ENCODE measurements at regions not wholly inside any gene's neighbourhood (a gene's known extent, or its start where the extent isn't known, plus 50 kb on each side); places are given as distances from the start of the nearest gene placed in this dataset.
A peak's percentile ranks its signal among the peaks of the same experiment; 100 is the strongest.

GRCh38 chrX:80266287-80266686, 154.0 kb upstream of the TENT5D start:
- Mint-ChIP-seq H3K27me3 (no peaks in the 10 kb centered on the region), H3K4me3 (no peak overlapping the region), H3K27ac (no peak overlapping the region), H3K9me3 (no peaks in the 10 kb centered on the region), H3K4me1 (ENCODE audit: low read depth) (no peaks in the 10 kb centered on the region), H3K36me3 (ENCODE audit: low read depth) (no peaks in the 10 kb centered on the region)

DNA sequence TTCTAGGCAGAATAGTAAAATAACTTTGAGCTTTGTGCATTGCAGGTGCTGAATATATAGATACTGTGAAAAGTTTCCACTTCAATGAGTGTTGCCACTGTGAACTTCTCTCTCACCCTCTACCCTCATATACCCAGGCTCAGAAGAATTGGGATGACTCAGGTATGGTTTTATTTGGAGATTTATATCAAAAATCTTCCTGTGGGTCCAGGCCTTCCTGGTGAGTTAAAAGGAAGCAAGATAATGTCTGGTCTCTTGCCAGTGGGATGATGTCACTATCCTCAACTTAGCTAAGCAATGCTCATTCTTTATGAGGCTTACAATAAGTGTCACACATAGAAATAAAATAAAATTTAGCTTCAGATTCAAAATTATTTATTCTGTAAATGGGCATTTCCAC, 153.3 kb upstream of the TENT5D start:
- H3K9me3 Mint-ChIP-seq = no peaks in the 10 kb centered on the region
- H3K27me3 Mint-ChIP-seq = no peaks in the 10 kb centered on the region
- H3K4me1 Mint-ChIP-seq (ENCODE audit: low read depth) = no peaks in the 10 kb centered on the region
- no peak overlapping the region for H3K4me3 Mint-ChIP-seq
- H3K36me3 Mint-ChIP-seq (ENCODE audit: low read depth) = no peaks in the 10 kb centered on the region
- no peak overlapping the region for H3K27ac Mint-ChIP-seq

DNA sequence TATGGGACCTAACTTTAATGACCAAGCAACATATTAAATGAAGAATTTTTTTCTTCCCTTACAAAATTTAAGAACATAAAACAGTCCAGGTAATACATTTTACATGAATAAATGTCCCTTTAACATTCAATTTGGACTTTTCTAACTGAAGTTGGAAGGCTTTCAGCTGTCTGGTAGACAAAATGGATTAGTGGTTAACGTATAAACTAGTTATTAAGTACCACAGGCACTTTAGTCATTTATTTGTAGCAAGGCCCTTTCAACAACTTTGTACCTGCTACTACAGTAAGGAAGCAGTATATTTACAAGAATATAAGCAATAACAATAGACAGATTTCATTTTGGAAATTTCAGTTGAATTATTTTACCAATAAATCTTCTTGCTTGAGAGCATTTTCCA, 152.5 kb upstream of the TENT5D start:
- Mint-ChIP-seq H3K27me3 (no peaks in the 10 kb centered on the region), H3K36me3 (ENCODE audit: low read depth) (no peaks in the 10 kb centered on the region), H3K4me1 (ENCODE audit: low read depth) (no peaks in the 10 kb centered on the region), H3K27ac (no peak overlapping the region), H3K4me3 (no peak overlapping the region), H3K9me3 (no peaks in the 10 kb centered on the region)

GRCh38 chrX:80282535-80282934, 137.7 kb upstream of the TENT5D start:
- Mint-ChIP-seq H3K27me3 (no peaks in the 10 kb centered on the region), H3K4me1 (ENCODE audit: low read depth) (no peaks in the 10 kb centered on the region), H3K9me3 (no peaks in the 10 kb centered on the region), H3K36me3 (ENCODE audit: low read depth) (no peaks in the 10 kb centered on the region), H3K27ac (no peak overlapping the region), H3K4me3 (no peak overlapping the region)

DNA sequence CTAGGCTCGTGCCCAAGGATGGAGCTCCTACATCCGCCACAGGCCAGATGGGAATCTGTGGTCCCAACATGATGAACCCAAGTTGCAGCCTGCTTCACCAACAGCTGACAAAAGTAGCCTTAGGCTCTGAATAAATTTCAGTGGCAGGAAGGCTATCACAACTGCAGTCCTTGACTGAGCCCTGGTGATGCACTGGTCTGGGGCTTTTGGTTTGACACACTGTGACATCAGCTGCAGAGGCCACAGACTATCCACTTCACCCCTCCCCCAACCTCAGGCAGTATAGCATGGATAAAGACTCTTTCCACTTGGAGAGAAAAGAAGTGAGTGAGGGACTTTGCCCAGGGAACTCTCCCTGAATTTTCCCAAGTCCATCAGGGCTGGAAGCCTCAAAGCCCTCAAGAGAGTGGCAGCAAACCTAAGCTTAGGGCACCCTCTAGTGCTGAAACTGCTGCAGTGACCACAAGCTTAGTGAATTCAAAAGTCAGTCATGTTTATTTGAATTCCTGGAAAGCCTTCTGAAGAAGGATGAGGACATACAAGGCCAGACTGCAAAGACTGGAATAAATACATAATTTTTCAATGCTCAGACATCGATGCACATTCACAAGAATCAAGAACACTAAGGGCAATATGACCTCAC, 135.0 kb upstream of the TENT5D start:
- Mint-ChIP-seq H3K27ac (no peak overlapping the region), H3K27me3 (no peaks in the 10 kb centered on the region), H3K9me3 (no peaks in the 10 kb centered on the region), H3K4me3 (no peak overlapping the region), H3K4me1 (ENCODE audit: low read depth) (no peaks in the 10 kb centered on the region), H3K36me3 (ENCODE audit: low read depth) (no peaks in the 10 kb centered on the region)

- no peaks in the 10 kb centered on the region for H3K36me3 Mint-ChIP-seq (ENCODE audit: low read depth)
- H3K27ac Mint-ChIP-seq = no peak overlapping the region
- H3K9me3 Mint-ChIP-seq = no peaks in the 10 kb centered on the region
- no peaks in the 10 kb centered on the region for H3K4me1 Mint-ChIP-seq (ENCODE audit: low read depth)
- no peak overlapping the region for H3K4me3 Mint-ChIP-seq
- H3K27me3 Mint-ChIP-seq = no peaks in the 10 kb centered on the region
These were observed 129.4 kb upstream of the TENT5D start for GRCh38 chrX:80290834-80291233.

- no peak overlapping the region for H3K4me3 Mint-ChIP-seq
- no peaks in the 10 kb centered on the region for H3K9me3 Mint-ChIP-seq
- H3K27ac Mint-ChIP-seq = no peak overlapping the region
- no peaks in the 10 kb centered on the region for H3K27me3 Mint-ChIP-seq
- no peaks in the 10 kb centered on the region for H3K4me1 Mint-ChIP-seq (ENCODE audit: low read depth)
- no peaks in the 10 kb centered on the region for H3K36me3 Mint-ChIP-seq (ENCODE audit: low read depth)
These were observed 126.9 kb upstream of the TENT5D start for GRCh38 chrX:80293354-80293753.

DNA sequence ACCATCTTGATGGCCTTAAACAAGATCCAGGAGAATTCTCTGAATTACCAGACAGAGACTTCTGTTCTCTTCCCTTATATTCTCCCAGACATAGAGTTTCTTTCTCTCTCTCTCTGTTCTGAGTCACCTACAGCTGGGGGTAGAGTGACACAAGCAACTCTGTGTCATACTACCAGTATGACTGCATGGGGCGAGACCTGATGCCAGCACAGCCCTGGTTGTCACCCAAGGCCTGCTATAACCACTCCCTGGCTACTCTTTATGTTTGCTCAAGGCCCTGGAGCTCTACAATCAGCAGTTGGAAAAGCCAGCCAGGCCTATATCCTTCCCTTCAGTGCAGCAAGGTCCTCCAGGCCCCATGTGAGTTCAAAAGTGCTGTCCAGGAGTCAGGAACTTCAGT, 114.2 kb upstream of the TENT5D start:
- Mint-ChIP-seq H3K36me3 (ENCODE audit: low read depth) (no peaks in the 10 kb centered on the region), H3K9me3 (no peaks in the 10 kb centered on the region), H3K4me1 (ENCODE audit: low read depth) (no peaks in the 10 kb centered on the region), H3K4me3 (no peak overlapping the region), H3K27ac (no peak overlapping the region), H3K27me3 (no peaks in the 10 kb centered on the region)

DNA sequence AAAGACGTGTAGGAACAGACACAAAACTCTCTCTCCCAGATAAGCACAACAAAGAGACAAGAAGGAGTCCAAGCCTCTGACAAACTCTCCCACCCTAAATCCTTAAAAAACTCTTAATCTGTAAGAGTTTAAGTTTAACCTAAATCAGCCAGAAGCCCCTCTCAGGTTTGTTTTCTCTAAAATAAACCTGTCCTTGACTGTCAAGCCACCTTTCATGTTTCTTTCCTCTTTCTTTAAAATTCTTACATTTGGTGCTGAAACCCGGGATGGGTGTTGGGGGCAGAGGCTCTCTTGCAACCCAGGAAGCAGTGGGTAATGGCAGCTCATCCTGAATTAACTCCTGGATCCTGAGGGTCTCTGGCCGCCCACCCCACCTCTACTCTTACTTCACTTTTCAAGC, 107.8 kb upstream of the TENT5D start:
- H3K9me3 Mint-ChIP-seq = no peaks in the 10 kb centered on the region
- H3K36me3 Mint-ChIP-seq (ENCODE audit: low read depth) = no peaks in the 10 kb centered on the region

DNA sequence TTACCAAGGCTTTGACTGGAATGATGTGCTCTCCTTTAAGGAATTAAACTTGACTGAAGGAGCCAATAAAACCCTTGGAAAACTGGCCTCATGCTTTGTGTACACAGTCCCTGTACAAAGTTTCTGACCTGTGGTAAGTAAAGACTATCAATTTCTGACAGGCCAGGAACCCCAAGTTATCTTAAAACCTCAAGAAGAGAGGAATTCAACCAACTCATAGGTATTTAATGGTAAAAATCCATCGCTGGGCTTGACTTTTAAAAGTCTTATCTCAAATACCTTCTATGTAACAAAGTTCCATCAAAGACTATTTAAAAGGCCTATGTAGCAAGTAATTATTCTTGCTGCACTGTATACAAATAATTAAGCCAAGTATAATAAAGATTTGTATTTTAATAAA, 103.7 kb upstream of the TENT5D start:
- no peaks in the 10 kb centered on the region for H3K36me3 Mint-ChIP-seq (ENCODE audit: low read depth)
- no peaks in the 10 kb centered on the region for H3K4me1 Mint-ChIP-seq (ENCODE audit: low read depth)
- no peak overlapping the region for H3K4me3 Mint-ChIP-seq
- no peaks in the 10 kb centered on the region for H3K27me3 Mint-ChIP-seq
- no peak overlapping the region for H3K27ac Mint-ChIP-seq
- H3K9me3 Mint-ChIP-seq = no peaks in the 10 kb centered on the region

More for the DNA sequence above, 107.8 kb upstream of the TENT5D start:
- Mint-ChIP-seq H3K4me1 (ENCODE audit: low read depth) (no peaks in the 10 kb centered on the region), H3K27me3 (no peaks in the 10 kb centered on the region), H3K4me3 (no peak overlapping the region), H3K27ac (no peak overlapping the region)

- H3K27ac Mint-ChIP-seq = no peak overlapping the region
- no peaks in the 10 kb centered on the region for H3K27me3 Mint-ChIP-seq
- no peaks in the 10 kb centered on the region for H3K9me3 Mint-ChIP-seq
- no peak overlapping the region for H3K4me3 Mint-ChIP-seq
- no peaks in the 10 kb centered on the region for H3K36me3 Mint-ChIP-seq (ENCODE audit: low read depth)
- H3K4me1 Mint-ChIP-seq (ENCODE audit: low read depth) = no peaks in the 10 kb centered on the region
These were observed 102.6 kb upstream of the TENT5D start for GRCh38 chrX:80317646-80318045.

GRCh38 chrX:80331285-80331684, 89.0 kb upstream of the TENT5D start:
- H3K27me3 Mint-ChIP-seq = no peaks in the 10 kb centered on the region
- H3K9me3 Mint-ChIP-seq = no peaks in the 10 kb centered on the region
- H3K36me3 Mint-ChIP-seq (ENCODE audit: low read depth) = no peaks in the 10 kb centered on the region
- no peak overlapping the region for H3K27ac Mint-ChIP-seq
- no peak overlapping the region for H3K4me3 Mint-ChIP-seq
- no peaks in the 10 kb centered on the region for H3K4me1 Mint-ChIP-seq (ENCODE audit: low read depth)

DNA sequence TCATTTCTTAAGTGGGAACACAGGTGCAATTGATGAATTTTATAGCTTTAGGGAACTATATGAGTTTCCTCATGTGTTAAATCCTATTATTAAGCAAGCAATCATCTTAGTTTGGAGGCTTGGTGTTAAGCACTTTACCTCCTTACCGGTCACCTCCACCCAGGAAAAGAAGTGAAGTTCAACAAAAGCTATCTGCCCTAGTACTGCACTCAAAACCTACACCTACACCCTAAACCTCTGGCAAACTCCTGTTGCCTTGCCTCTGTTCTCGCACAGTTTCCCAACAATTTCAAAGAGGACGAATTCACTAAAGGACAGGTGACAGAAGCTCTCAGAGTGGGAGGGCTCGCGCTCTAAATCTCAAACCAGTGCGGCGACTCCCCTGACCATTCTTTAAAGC, 85.7 kb upstream of the TENT5D start:
- no peaks in the 10 kb centered on the region for H3K36me3 Mint-ChIP-seq (ENCODE audit: low read depth)
- H3K27ac Mint-ChIP-seq = no peak overlapping the region
- no peaks in the 10 kb centered on the region for H3K4me1 Mint-ChIP-seq (ENCODE audit: low read depth)
- H3K4me3 Mint-ChIP-seq = peak overlapping the region; percentile 23
- H3K27me3 Mint-ChIP-seq = no peaks in the 10 kb centered on the region
- H3K9me3 Mint-ChIP-seq = no peaks in the 10 kb centered on the region

DNA sequence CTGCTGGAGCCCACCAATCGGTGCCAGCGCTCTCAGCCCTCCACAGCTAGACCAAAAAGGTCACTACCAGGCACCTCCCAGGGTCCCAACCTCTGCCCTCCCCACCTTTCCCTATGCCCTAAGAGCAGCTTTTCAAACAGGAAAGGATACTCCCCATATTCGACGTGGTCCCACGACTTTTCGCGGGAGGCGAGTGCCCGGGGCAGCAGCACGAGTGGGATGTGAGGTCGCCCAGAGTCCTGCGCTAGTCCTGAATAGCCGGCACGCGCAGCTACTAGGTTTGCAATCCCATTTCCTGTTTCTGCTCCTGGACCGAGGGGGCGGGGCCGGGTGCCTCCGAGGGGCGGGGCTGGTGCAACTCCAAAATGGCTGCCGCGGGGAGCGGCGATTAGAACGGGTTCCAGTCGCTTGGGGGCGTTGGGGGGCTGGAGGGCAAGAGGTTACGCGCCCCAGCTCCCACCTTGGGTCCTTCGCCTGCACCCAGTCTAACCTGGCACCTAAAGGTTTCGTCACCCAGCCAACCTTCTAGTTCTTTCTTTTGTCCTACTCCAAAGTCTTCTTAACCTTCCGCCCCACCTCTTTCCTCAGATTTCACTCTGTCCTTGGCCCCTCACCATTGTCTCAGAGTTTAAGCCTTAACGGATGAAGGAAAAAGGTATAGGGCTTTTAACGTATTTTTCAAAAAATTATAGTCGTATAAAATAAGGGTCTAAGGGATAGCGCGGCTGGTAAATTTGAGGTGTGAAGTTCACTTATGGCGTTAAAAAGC, 85.0 kb upstream of the TENT5D start:
- Mint-ChIP-seq H3K27me3 (no peaks in the 10 kb centered on the region), H3K4me1 (ENCODE audit: low read depth) (no peaks in the 10 kb centered on the region), H3K9me3 (no peaks in the 10 kb centered on the region), H3K36me3 (ENCODE audit: low read depth) (no peaks in the 10 kb centered on the region), H3K4me3 (peak overlapping the region; percentile 17), H3K27ac (no peak overlapping the region)

DNA sequence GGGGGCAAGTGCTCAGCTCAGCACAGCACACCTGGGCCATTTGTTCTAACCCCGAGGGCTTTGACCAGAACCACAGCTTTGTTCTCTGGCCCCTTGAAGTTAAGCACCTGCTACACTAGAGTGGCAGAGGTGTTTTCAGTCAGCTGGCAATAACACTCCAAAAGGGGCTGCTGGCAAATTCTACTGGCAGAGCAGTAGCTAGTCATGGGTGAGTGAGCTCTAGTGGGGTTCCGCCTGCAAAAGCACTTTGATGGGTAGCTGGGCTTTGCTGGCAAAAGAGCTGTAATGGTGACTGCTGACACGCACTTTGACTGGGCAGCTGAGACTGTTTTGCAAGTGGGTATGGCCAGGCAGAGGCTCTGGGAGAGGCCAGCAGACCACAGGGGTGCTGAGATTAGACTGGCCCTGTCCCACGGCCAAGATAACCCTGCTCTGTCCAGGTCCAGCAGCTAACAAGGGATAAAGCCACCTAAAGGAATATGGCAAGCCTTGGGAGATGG, 65.2 kb upstream of the TENT5D start:
- no peaks in the 10 kb centered on the region for H3K27me3 Mint-ChIP-seq
- no peaks in the 10 kb centered on the region for H3K36me3 Mint-ChIP-seq (ENCODE audit: low read depth)
- no peaks in the 10 kb centered on the region for H3K9me3 Mint-ChIP-seq
- no peak overlapping the region for H3K27ac Mint-ChIP-seq
- no peak overlapping the region for H3K4me3 Mint-ChIP-seq
- no peaks in the 10 kb centered on the region for H3K4me1 Mint-ChIP-seq (ENCODE audit: low read depth)
